ENCODE measurements at regions not wholly inside any gene's neighbourhood (a gene's known extent, or its start where the extent isn't known, plus 50 kb on each side); places are given as distances from the start of the nearest gene placed in this dataset.
"Not testable (repeated sequence)": the region's sequence is repeated elsewhere in the genome, so short reads cannot be mapped to it uniquely, and the experiment has no call there.

GRCh38 chr10:7108141-7108540 is 302.7 kb downstream of the SFMBT2 start:
- DNase-seq (ENCODE audit: low read depth) = no peak

GRCh38 chr10:7107285-7107684 is 303.5 kb downstream of the SFMBT2 start:
- DNase-seq (ENCODE audit: low read depth) = no peak

GRCh38 chr10:7104379-7104778 is 306.5 kb downstream of the SFMBT2 start:
- DNase-seq (ENCODE audit: low read depth) = not testable (repeated sequence)

- no peak for DNase-seq (ENCODE audit: low read depth)
Measured at GRCh38 chr10:7102557-7103349, 308.1 kb downstream of the SFMBT2 start.

- DNase-seq (ENCODE audit: low read depth) = no peak
Measured at GRCh38 chr10:7102084-7102483, 308.8 kb downstream of the SFMBT2 start.

GRCh38 chr10:7101451-7101850 is 309.4 kb downstream of the SFMBT2 start:
- no peak for DNase-seq (ENCODE audit: low read depth)

- no peak for DNase-seq (ENCODE audit: low read depth)
Measured at GRCh38 chr10:7100032-7100702, 310.7 kb downstream of the SFMBT2 start.

GRCh38 chr10:7098160-7098762 is 312.6 kb downstream of the SFMBT2 start:
- DNase-seq (ENCODE audit: low read depth) = no peak

GRCh38 chr10:7094781-7095180 is 316.1 kb downstream of the SFMBT2 start:
- no peak for DNase-seq (ENCODE audit: low read depth)

GRCh38 chr10:7093368-7093767 is 317.5 kb downstream of the SFMBT2 start:
- DNase-seq (ENCODE audit: low read depth) = no peak

GRCh38 chr10:7092603-7093002 is 318.2 kb downstream of the SFMBT2 start:
- DNase-seq (ENCODE audit: low read depth) = no peak

- no peak for DNase-seq (ENCODE audit: low read depth)
Measured at GRCh38 chr10:7090529-7090928, 320.3 kb downstream of the SFMBT2 start.

GRCh38 chr10:7085913-7086589 is 324.8 kb downstream of the SFMBT2 start:
- DNase-seq (ENCODE audit: low read depth) = no peak

- DNase-seq (ENCODE audit: low read depth) = no peak
Measured at GRCh38 chr10:7085147-7085912, 325.5 kb downstream of the SFMBT2 start.

- DNase-seq (ENCODE audit: low read depth) = no peak
Measured at GRCh38 chr10:7084280-7085005, 326.4 kb downstream of the SFMBT2 start.

- DNase-seq (ENCODE audit: low read depth) = no peak
Measured at GRCh38 chr10:7082967-7083366, 327.9 kb downstream of the SFMBT2 start.

GRCh38 chr10:7077880-7078279 is 333.0 kb downstream of the SFMBT2 start:
- no peak for DNase-seq (ENCODE audit: low read depth)

GRCh38 chr10:7075851-7076250 is 335.0 kb downstream of the SFMBT2 start:
- no peak for DNase-seq (ENCODE audit: low read depth)

GRCh38 chr10:7075110-7075509 is 335.7 kb downstream of the SFMBT2 start:
- no peak for DNase-seq (ENCODE audit: low read depth)

- no peak for DNase-seq (ENCODE audit: low read depth)
Measured at GRCh38 chr10:7071421-7071820, 339.4 kb downstream of the SFMBT2 start.

GRCh38 chr10:7070950-7071349 is 339.9 kb downstream of the SFMBT2 start:
- no peak for DNase-seq (ENCODE audit: low read depth)

Data from CMK (cell line).